C4-2B (cell line): ENCODE measurements at regions not wholly inside any gene's neighbourhood (a gene's known extent, or its start where the extent isn't known, plus 50 kb on each side); places are given as distances from the start of the nearest gene placed in this dataset.

Source experiments
- H3K27ac ChIP-seq: fragments of 450-650 bp; 2 replicates; pipeline ENCODE4 v1.5.1; 2017
- ZFX ChIP-seq: fragments of 450-650 bp; IDR thresholded peaks from 2 replicates; pipeline ENCODE4 v1.6.1; 2017
- TF ChIP-seq, protein P1 (sequence below): fragments of 450-650 bp; conservative IDR thresholded peaks from 2 replicates; pipeline ENCODE4 v1.5.1; 2017; ENCODE audit warnings: mild to moderate bottlenecking

DNA sequence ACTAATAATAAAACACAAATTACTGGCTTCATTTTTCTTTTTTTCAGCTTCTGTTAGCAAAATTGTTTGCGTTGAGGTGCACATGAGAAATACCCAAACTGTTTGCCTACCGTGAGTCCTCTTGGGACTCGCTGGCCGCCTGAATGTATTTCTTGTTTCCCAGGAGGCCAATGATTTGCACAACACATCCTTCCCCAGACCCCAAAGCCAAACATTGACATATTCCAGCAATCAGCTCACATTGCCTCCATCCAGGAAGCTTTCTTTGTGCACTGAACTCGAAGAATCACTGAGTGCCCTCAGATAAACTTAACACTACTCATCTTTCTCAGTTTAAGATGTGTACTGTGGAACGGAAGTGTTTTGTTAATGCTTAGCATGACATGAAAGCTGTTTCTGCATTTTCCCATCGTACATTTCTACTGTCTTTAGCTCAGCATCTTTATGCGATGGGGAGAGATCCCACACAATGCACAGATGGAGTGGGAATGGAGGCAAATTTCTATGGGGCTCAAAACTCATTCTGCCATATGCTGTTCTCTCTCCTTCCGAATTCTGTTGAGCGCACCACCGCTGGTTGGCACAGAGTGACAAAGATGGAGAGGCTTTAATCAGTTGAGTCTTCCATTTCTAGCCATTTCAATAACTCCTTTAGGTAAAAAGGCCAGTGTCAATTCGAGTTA, 399.5 kb downstream of the RFC3 start:
- no peak overlapping the region for H3K27ac ChIP-seq
- TF ChIP-seq ZFX = no peak
- TF ChIP-seq, protein P1, sequence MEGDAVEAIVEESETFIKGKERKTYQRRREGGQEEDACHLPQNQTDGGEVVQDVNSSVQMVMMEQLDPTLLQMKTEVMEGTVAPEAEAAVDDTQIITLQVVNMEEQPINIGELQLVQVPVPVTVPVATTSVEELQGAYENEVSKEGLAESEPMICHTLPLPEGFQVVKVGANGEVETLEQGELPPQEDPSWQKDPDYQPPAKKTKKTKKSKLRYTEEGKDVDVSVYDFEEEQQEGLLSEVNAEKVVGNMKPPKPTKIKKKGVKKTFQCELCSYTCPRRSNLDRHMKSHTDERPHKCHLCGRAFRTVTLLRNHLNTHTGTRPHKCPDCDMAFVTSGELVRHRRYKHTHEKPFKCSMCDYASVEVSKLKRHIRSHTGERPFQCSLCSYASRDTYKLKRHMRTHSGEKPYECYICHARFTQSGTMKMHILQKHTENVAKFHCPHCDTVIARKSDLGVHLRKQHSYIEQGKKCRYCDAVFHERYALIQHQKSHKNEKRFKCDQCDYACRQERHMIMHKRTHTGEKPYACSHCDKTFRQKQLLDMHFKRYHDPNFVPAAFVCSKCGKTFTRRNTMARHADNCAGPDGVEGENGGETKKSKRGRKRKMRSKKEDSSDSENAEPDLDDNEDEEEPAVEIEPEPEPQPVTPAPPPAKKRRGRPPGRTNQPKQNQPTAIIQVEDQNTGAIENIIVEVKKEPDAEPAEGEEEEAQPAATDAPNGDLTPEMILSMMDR = no peak

DNA sequence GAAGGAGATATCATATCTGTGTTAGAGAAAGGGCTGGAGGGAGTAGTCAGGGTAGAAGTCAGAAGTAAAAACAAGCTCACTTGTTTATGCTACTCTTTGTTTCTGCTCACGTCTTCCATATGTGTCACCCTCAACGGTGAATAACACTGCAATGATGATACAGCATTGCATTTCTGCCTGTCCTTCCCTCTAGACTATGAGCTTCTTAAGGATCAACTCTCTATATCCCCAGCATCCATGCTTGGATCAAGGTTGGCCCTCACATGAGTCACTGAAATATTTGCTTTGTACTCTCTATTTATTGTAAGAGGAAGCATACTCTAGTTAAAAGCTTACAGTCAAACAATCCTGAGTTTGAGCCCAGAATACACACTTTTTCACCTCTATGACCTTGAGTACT, 406.0 kb downstream of the RFC3 start:
- H3K27ac ChIP-seq = no peak overlapping the region
- TF ChIP-seq, protein P1 = no peak

DNA sequence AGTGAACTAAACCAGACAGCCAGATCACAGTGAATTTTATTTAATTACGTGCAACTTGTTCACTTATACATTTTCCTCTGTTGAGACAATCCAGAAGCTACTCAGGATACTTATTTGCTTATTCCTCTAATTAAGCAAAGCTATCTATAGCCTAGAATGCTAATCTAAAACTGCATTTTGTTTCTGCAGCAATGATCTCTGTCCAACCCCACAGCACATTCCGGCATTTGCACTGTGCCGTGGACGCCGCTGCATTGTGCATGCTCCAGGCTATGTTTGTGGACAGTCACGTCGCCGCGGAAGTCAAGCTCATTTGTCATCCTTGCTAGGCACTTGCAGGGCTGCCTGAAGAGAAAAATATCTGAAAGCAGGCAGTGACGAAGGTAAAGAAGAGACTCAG, 406.9 kb downstream of the RFC3 start:
- no peak overlapping the region for H3K27ac ChIP-seq
- TF ChIP-seq ZFX = no peak
- TF ChIP-seq, protein P1 = no peak

DNA sequence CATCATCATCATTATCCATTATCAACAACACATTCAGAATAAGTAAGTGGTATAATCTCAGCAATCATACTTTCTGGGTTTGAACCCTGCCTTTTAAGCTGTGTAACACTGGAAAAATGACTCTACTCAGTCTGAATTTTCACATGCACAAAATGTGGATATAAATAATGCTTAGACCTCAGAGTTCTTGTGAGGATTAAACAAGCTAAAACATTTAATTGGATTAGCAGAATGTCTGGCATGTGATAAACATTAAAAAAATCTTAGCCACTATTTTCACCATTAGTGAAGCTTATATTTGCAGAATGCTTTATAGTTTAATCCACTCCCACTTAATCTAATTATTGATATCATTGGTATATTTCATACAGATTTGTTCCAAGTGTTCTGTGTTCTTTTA, 412.3 kb downstream of the RFC3 start:
- H3K27ac ChIP-seq = no peak overlapping the region
- TF ChIP-seq, protein P1 = no peak
- no peak for TF ChIP-seq ZFX

DNA sequence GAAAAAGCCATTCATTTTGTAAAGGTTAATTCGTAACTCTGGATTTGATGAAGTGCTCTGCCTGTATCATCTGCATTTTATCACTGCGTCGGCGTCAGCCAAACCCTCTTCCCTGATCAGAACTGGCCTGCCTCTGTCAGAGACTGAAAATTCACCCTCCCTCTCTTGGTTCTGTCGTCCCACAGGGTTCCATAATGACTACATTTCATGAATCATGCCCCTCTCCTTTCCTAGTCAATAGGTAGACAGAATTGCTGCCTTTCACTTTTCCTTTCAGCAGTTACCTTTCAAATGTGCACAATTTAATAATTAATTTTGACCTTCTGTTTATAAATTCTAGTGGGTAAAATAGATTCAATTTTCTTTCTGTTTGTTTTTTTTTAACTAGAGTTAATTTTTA, 423.4 kb downstream of the RFC3 start:
- TF ChIP-seq, protein P1 = no peak
- TF ChIP-seq ZFX = no peak
- no peak overlapping the region for H3K27ac ChIP-seq

DNA sequence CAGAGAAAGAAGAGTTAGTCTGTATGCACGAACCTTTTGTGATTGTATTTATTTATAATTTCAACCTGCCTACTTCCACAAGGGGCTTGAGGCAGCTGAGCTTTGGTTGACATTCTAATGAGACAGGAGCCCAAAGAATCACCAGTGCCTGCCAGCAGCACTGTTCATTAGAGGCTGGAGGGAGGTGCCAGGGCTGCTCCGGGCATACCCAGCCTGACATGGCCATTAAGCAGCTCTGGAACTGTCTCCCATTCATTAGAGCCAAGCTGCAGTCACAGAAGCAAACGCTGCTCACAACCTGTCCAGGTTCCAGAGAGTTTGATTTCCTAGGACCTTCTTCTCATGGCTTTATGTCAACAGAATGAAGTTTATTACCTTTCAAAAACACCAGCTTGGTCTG, 425.5 kb downstream of the RFC3 start:
- no peak overlapping the region for H3K27ac ChIP-seq
- no peak for TF ChIP-seq ZFX
- TF ChIP-seq, protein P1 = no peak

DNA sequence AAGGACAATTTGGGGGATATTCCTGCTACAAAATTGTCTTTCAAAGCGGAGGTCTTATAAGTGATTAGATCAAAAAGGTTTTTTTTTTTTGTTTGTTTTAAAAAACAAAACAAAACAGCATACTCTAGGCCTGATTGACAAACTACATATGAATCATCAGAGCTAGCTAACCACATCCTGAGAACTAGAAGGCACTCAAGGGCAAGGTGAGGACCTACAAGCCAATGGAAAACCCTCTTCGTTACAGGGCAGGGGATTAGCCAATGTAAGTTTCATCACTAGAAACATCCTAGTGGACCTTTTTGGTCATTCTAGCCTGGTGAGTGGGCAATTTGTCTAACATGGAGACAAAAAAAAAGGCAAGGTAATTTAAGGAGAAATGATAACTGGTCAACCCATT, 428.6 kb downstream of the RFC3 start:
- TF ChIP-seq, protein P1 = no peak
- TF ChIP-seq ZFX = no peak
- H3K27ac ChIP-seq = no peak overlapping the region
